GDM1 (cell line): ENCODE measurements at regions not wholly inside any gene's neighbourhood (a gene's known extent, or its start where the extent isn't known, plus 50 kb on each side); places are given as distances from the start of the nearest gene placed in this dataset.
A peak's percentile ranks its signal among the peaks of the same experiment; 100 is the strongest.

Source experiments
- DNase-seq: peaks from one replicate; lab custom pipeline; 2025; lab: John Stamatoyannopoulos, UW

DNA sequence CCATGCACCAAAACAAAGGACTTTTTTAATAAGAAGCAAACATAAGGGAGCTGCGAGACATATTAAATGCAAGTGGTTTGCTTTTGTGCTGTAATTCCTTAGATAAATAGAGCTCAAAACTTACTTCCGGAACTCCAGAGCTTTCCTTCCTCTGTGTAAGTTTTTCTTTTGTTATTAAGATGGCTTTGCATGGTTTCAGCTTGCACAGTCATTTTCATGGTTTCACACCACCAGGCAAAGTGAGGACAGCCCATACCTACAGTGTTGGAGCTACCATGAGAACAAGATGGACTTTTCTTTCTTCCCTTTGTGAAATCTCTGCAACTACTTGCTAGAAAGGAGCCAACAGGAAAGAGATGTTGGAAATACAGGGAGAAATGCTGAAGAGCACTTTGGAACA, 368.0 kb downstream of the SETD4 start:
- DNase-seq, result no peak

DNA sequence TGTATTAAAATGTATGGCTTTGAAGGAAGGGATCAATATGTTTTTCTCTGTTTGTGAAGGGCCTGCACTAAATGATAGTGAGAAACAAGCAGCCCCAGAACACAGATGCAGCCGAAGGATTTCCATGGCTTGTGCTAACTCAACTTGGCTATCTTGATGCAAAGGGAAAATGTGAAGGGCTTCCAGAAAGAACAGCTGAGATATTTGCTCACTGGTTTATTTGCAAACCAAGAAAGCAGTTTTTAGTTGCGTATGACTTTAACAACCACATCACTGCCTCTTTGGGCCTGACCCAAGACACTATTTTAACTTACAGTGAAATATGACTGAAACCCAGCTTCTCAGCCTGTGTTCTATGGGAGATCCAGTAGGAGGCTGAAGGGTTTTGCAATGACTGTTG, 369.9 kb downstream of the SETD4 start:
- no peak for DNase-seq

DNA sequence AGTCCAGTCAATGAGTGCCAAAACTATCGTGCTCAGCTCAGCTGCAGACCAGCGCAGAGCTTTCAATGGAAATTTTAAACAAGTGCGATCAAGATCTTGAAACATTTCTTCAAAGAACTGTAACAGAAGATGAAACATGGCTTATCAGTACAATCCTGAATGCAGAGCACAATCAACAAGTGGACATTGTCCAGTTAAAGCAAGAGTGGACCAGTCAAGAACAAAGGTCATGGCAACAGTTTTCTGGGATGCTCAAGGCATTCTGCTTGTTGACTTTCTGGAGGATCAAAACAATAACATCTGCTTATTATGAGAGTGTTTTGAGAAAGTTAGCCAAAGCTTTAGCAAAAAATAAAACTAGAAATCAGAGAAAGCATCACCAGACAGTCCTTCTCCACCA, 374.2 kb downstream of the SETD4 start:
- no peak for DNase-seq

DNA sequence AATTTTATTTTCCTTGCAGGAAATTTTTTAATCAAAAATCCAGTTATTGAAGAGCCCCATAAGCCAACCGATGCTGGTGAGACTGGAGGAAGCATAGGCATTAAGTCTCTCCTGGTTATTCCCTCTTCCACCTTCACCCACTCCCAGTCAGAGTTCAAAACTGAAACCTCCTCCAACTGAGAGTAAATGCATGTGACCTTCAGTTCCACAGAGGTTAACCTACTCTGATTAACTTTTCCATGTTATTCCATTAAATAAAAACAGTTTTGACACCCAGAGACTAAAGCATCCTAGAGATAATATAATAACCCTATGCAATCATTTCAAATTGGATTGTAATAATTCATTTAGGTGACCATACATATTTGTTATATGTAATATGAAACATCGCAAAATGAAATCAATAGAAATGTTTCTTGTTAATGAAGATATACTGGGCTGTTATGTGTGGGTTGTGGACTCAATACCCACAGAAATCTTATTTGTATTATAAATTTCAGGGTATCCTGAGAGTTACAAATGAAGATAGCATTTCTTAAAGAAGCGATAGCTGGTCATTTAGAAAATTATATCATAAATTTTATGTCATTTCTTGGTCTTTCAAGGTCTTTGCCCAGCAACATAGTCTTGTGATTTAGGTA, 376.5 kb downstream of the SETD4 start:
- DNase-seq, result no peak

DNA sequence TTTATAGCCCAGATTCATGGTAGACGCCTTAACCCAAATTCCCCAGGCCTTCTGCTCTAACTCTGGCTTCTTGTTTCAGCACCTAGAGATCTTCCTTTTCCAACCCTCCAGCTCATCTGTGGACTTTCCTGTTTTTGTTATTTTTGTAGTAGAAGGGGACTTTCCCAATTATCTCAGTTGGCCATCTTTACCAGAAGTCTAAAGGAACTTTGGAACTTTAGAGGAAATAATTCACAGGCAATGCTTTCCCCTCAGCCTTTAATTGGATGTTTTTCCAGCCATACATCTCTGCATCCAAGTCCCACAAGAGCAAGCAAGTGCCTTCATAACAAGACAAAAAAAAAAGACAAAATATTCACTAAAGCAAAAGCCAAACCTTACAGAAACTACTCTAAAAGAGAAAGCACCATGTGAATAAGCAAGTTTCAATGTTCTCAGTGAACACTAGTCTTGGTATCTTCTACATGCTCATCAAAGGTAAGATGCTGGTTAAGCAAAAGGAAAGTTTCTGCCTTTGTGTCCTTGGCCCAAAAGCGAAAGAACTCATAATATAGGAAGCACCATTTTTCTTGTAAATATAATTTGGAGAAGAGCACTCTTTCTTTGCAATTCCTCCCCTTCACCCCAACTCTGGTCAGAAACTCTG, 377.3 kb downstream of the SETD4 start:
- DNase-seq, result no peak

DNA sequence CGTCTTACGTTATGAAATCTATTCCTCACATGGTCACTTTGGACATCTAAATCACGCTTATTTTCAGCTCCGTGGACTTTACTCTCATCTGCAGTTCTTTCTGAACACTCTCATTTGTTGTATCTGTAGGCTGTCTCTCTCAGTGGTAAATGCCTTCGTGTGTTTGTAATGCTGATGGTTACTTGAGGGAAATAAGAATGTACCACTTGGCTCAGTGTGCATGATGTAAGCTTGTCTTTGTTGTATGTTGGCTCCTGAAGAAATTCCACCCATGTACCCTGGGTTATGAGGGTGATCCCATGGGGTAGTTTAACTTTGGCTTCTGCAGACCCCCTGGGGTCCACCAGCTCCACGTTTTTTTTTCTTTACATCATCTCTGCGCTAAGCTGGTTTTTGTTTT, 378.4 kb downstream of the SETD4 start:
- DNase-seq, result no peak

DNA sequence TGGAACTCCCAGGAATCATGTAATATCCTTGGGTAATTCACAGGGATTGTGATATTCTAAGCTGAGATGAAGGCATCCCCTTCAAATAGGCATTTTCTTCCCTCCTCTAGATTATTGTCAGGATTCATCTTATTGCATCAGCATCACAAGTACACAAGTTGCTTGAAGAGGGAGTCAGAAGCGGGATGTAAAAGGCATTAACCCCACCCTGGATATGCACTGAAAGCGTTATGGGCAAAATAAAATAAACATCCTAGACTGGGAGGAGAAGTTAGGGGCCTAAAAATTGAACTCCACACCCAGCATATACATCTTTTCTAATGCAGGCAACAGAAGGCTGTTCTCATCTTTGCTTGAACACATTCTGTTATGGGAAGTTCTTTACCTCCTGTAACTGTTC, 381.2 kb downstream of the SETD4 start:
- no peak for DNase-seq

DNA sequence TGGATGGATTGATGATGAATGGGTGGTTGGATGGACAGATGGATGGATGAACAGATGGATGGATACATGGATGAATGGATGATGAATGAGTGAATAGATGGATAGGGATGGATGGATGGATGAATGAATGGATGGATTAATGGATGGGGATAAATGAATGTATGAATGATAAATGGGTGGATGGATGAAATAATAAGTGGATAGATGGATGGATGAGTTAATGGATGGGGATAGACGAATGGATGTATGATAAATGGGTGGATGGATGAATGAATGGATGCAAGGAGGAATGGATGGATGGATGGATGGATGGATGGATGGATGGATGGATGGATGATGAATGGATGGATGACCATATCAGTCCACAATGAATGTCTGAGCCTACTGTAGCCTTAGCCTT, 381.9 kb downstream of the SETD4 start:
- DNase-seq, result no peak

DNA sequence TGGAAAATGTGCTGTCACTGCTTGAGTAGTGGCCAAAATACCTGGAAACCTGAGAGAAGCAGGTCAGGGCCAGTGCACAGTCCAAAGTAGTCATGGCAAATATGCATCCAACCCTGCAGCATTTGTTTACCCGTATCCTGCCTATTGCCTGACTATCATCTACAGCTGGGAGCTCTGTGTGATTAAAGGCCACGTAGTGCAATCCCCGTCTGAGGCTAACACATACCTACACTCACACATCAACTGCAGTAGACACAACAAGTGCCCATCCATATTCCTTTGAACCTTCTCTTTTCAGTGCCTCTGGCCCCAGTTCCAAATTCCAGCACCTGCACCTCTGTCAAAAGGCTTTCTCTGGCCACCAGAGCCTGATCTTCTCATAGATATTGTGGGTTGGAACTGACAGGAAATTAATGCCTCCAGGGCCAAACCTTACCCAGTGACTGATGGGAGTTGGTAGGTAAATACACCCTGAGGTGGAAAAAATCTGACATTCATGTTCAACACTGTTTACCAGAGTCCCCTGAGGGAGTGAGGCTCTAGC, 383.0 kb downstream of the SETD4 start:
- no peak for DNase-seq

DNA sequence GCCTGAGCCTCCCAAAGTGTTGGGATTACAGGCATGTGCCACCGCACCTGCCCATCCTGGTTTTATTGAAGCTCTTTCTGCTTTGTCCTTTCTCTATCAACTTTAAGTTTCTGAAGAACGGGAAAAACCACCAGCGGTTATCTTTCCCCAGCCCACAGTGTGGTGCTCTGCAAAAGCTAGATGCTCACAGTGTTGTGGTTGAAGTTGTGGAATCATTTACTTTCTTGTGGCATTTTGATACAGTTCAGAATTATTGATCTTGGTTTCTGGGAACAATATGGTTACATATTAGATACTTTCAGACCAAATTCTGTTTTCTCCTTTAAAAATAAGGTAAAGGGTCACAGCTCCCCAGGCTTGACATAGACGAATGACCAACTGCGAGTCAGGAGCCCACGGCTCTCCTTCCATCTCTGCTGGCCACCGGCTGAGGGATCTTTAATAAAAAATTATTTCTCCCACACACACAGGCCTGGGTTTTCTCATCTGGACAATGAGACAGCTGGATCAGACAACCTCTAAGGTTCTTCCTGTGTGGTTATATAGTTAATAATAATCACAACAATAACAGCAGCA, 385.3 kb downstream of the SETD4 start:
- no peak for DNase-seq

DNA sequence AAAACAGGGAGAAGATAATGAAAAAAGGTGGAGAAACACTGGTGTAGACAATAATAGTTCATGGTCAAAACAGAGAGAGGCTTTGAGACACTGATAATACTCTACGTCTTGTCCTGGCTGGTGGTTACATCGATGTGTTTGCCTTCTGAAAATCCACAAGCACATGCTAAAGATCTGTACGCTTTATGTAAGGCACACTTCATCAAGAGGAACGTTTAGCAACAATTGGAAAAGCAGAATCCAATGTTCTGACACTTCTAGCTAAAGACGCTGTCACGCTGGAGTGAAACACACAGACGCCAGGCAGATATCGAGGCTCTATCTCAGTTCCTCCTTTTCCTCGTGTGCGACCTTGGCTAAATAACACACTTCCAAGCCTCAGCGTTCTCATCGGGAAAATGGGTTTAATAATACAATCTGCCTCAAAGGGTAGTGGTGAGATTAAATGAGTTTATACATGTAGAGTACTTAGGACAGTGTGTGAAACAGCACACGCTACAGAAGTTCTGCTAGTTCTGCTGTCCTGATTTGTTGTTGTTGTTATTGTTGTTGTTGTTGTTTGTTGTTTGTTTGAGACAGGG, 386.1 kb downstream of the SETD4 start:
- no peak for DNase-seq

DNA sequence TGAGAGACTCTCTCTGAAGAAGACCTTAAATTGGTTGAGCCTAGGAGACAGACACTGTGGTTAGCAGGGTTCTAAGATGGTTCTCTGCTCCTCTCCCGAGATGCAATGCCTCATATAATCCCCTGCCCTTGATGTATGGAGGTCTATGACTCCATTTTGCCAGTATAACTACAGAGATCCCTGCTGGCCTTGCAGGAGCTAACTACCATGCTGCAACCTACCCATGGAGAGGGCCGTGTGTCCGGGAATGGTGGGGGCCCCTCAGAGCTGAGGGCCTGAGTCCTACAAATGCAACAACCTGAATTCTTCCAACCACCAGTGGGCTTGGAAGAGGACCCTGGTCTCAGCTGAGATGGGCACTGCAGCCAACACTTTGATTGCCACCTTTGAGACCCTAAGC, 388.0 kb downstream of the SETD4 start:
- DNase-seq, result no peak

DNA sequence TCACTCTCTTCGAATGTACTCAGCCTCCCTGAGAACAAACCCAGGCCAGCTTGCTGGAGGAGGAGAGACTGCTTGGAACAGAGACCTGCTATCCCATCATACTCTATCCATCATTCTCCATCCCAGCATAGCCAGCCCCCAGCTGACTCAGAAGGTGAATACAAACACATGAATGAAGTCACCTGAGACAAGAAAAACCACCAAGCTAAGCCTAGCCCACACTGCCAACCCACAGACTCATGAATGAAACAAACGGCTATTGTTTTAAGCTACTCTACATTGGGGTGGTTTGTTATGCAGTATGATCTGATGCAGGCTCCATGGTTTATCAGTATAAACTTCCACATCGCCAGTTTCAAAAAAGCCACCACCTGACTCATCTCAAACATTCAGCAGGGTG, 395.6 kb downstream of the SETD4 start:
- DNase-seq, result no peak

DNA sequence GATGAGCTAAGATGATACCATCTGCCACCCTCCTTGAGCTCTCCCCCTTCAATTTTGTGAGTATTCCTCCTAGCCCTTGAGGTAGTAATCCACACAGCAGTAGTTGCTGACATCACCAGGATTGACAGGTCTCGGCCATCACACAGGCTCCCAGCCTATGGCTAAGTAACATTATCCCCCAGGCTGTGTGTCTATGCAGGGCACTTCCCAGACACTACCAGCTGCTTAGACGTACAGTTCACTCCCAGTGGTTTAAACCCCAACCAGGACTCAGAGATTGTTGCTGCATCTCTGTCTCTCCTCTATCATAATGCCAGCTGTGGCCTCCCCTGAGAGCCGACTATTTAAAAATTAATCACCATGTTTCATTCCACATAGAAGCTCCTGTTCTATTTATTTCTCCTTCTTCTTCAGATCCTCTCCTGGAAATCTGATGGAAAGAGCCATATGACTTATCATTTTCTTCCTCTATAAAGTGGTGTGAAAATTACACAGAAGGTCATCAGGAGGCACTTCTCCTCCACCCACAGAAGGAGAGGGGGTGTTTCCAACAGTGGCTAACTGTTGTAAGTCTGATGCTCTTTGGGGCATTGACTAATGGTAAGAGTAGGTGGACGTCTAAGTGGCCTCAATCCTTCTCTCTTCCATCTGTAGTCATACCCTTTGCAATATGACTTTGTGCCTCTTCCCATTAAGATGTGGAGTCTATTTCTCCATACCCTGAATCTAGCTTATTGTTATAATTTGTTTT, 396.3 kb downstream of the SETD4 start:
- no peak for DNase-seq

DNA sequence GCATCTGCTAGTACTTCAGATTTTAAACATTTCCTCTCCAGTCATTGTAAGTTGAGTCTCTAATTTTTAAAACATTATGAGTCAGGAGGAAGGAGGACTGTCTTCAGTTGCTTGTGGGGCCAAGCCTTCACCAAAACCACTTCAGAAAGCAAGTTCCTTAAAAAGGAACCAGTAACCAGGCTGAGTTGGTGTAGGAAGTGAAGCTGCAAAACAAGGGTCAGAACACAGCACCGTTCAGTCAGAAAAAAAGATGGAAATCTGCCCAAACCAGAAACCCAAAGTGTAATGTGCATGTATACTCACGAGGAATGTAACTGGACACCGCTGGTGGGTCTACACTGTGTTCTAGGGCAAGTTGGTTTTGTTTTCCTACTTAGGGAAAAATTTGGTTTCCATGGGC, 402.1 kb downstream of the SETD4 start:
- DNase-seq, result peak; percentile 48

DNA sequence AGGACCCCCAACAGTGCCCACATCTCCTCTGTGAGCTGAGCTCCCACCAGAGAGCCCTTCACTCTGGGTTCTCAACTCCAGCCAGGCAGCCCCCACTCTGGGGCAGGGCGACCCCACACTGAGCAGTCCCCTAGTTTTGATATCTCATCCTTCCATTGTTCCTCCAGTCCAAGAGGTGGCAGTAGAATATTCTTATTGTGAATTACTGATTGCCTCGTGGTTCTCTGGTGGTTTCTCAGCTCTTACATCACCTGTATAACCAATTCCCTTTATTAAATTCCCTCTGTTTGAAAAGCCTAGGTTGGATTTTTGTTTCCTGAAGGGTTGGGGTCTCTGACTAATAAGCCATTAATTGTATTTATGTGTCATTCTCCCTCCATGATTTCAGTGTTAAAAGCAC, 407.5 kb downstream of the SETD4 start:
- DNase-seq, result no peak

DNA sequence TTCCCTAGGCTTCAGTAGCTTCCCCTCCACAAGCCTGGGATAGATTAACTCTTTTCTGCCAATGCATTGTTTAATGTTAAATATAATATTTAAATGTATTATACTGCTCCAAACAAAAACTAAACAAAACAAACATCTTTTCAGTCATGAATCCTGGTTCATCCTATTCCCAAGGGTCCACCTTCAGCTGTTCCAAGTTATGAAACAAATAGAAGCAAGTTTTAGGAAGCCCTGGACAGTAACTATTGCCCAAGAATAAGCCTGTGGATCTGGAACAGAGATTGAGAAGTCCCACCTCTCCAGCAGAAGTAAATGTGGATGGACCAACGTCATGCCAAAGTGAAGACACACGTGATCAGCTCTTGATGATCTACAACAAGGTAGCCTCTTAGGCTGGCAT, 408.1 kb downstream of the SETD4 start:
- no peak for DNase-seq

DNA sequence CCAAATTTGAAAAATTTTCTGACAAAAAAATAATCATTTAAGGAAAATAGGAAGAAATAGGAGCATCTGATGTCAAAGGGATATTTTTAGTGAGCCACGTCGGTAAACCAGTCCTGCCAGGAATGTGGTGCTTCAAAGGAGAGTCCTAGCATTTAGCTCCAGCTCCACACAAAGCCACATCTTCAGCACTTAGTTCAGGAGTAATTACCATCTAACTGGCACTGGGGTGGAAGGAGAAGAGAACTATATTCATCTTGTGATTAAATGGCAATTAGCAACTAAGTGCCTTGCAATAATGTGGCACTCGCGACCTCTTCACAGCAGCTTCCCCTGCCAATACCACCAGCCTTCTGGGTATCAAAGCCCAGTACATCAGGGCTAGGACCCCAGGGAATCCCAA, 409.1 kb downstream of the SETD4 start:
- no peak for DNase-seq

DNA sequence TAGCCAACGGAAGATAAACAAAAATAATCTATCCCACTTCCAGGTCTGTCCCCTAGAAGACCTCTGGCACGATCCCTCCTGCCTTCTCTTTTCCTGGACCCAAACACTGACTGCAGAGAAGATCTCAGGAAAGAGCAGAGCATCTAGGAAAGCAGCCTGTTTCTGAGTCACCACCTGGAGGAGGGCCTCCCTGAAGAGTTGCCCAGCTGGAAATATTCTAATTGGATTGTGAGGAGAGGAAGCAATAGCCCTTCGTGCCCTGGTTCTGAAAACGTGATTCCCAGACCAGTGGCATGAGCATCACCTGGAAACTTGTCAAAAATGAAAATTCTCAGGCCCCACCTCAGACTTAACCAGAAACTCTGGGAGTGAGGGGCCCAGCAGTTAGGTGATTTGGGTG, 411.1 kb downstream of the SETD4 start:
- no peak for DNase-seq

DNA sequence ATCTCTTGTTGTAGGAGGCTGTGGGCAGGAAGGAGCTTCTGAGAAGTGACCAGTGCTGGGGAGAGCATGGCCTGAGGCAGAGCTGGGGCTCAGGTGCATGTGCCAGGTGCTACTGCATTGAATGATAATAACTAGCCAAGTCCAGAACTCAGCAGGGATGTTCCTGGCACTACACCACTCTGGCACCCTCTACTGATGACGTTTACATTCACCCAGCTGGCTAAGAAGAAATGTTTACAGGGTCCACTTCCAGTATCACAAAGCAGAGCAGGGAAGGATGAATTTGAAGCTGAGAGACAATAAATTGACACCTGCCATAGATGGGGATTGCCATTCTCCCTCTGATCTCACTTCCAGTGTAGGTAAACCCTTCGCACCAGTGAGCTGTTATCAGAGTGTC, 411.8 kb downstream of the SETD4 start:
- no peak for DNase-seq

DNA sequence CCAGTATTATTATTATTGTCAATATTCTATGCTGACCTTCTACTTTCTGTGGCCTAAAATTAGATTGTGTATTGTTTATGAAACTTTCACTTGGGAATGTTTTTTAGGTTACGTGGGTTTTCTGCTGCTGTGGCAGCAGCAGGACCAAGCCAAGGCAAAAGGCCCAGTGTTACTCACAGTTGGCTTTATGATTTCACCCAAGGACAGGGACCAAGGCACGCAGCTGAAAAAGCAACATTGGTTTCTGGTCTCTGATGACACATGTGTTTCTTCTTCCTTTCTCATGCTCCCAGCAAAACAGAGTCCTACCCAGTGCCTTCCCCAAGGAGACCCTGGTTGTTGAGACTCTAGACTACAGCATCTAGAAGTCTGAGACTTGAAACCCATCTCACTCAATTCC, 413.7 kb downstream of the SETD4 start:
- no peak for DNase-seq

DNA sequence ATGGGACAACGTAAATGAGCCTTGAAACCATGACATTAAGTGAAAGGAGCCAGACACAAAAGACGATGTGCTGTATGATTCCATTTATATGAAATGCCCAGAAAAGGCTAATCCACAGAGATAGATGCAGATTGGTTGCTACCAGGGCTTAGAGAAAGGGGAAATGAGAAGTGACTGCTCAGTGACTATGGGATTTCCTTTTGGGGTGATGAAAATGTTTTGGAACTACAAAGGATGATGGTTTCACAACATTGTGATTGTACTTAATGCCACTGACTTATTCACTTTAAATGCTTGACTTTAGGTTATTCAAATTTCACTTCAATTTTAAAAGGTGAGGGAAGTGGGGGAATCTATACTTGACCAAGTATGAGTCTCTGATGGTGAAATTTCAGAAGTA, 414.3 kb downstream of the SETD4 start:
- DNase-seq, result no peak

DNA sequence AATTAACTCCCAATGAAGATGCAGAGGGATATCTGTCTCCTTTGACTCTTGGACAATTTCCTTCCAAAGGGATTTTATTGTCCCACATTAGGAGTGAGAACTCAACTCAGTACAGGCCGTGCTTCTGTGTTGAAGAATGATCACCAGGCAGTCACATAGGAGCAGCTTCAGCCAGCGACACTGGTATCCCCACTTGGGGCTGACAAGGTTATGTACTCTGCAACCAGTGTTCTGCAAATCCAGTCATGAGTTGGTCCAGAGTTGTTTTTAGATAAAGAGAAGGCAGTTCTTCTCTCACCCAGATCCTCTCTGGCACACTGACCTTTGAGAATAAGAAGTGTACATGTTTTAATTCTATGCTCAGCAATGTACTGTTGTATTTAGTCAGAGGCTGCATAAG, 415.8 kb downstream of the SETD4 start:
- no peak for DNase-seq
